GM18505 (cell line): ENCODE measurements at regions not wholly inside any gene's neighbourhood (a gene's known extent, or its start where the extent isn't known, plus 50 kb on each side); places are given as distances from the start of the nearest gene placed in this dataset.

Experiments used
- ATAC-seq: cut with Tn5 transposase; IDR thresholded peaks from one replicate; pipeline ENCODE4 v1.9.1; 2021; ENCODE audit not compliant: unreplicated experiment
- POLR2A ChIP-seq: IDR thresholded peaks from 4 replicates; pipeline ENCODE4 v1.6.1; 2011; ENCODE audit warnings: borderline replicate concordance; ENCODE audit not compliant: insufficient read depth, insufficient read length; ENCODE audit errors: extremely low read depth

GRCh38 chr2:60306267-60306861 is 247.1 kb downstream of the BCL11A start:
- no peak for TF ChIP-seq POLR2A
- no peak for ATAC-seq

- TF ChIP-seq POLR2A = no peak
- ATAC-seq = no peak
These were observed 249.8 kb downstream of the BCL11A start for GRCh38 chr2:60303680-60304079.

GRCh38 chr2:60302377-60303126 is 250.9 kb downstream of the BCL11A start:
- ATAC-seq = no peak
- TF ChIP-seq POLR2A = no peak

- TF ChIP-seq POLR2A = no peak
- no peak for ATAC-seq
These were observed 251.7 kb downstream of the BCL11A start for GRCh38 chr2:60301726-60302125.

- no peak for TF ChIP-seq POLR2A
- ATAC-seq = no peak
These were observed 254.3 kb downstream of the BCL11A start for GRCh38 chr2:60299179-60299578.

GRCh38 chr2:60298006-60298696 is 255.3 kb downstream of the BCL11A start:
- no peak for TF ChIP-seq POLR2A
- ATAC-seq = no peak

GRCh38 chr2:60297296-60298005 is 256.0 kb downstream of the BCL11A start:
- no peak for ATAC-seq
- no peak for TF ChIP-seq POLR2A

GRCh38 chr2:60296219-60296955 is 257.1 kb downstream of the BCL11A start:
- no peak for ATAC-seq
- no peak for TF ChIP-seq POLR2A

GRCh38 chr2:60295636-60295962 is 257.9 kb downstream of the BCL11A start:
- no peak for ATAC-seq

GRCh38 chr2:60294901-60295635 is 258.4 kb downstream of the BCL11A start:
- TF ChIP-seq POLR2A = no peak
- ATAC-seq = no peak

More at GRCh38 chr2:60295636-60295962, 257.9 kb downstream of the BCL11A start:
- TF ChIP-seq POLR2A = no peak

- TF ChIP-seq POLR2A = no peak
- ATAC-seq = peak; percentile 70
These were observed 261.2 kb downstream of the BCL11A start for GRCh38 chr2:60292242-60292641.

- TF ChIP-seq POLR2A = no peak
- ATAC-seq = no peak
These were observed 262.9 kb downstream of the BCL11A start for GRCh38 chr2:60290509-60290908.
